ENCODE measurements at regions not wholly inside any gene's neighbourhood (a gene's known extent, or its start where the extent isn't known, plus 50 kb on each side); places are given as distances from the start of the nearest gene placed in this dataset.
"Not testable (repeated sequence)": the region's sequence is repeated elsewhere in the genome, so short reads cannot be mapped to it uniquely, and the experiment has no call there.

DNA sequence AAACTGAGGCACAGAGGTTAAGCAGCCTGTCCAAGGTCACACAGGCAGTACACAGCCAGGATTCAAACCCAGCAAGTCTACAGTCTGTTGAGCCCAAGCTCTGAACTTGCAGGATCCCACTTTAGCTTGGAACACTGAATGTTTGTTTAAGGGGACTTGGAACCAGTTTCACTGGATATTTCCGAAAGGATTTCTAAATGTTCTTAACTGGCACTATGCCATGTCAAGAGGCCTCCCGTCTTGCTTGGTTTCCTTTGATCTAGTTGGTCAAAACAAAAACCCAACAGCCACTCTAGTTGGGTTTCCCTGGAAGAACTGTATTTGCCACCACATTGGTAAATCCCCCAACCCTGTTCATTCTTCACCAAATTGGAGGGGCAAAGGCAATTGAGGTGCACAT lies 317.6 kb upstream of the KAZN start:
- Histone ChIP-seq H3K9me3 (ENCODE audit: control insufficient read depth in 2 of 3, insufficient read depth in 1 of 3, low read length in 3 of 3) (no peaks in the 10 kb centered on the region), H3K27me3 (ENCODE audit: control insufficient read depth, insufficient read depth, low read length) (no peaks in the 10 kb centered on the region), H3K4me1 (ENCODE audit: control insufficient read depth in 2 of 3, insufficient read depth in 2 of 3, low read depth in 1 of 3, low read length in 3 of 3) (peaks cover 0 to 3% (median 0%) of the 10 kb centered on the region in 3 donors), H3K36me3 (ENCODE audit: control insufficient read depth in 2 of 3, insufficient read depth in 3 of 3, low read length in 3 of 3) (no peaks in the 10 kb centered on the region), H3K9ac (ENCODE audit: low read length in 3 of 3) (no peak overlapping the region), H3K27ac (ENCODE audit: low read depth in 2 of 2, low read length in 2 of 2) (no peak overlapping the region), H3K4me3 (ENCODE audit: low read length in 3 of 3) (no peak overlapping the region)
- TF ChIP-seq, protein P1, sequence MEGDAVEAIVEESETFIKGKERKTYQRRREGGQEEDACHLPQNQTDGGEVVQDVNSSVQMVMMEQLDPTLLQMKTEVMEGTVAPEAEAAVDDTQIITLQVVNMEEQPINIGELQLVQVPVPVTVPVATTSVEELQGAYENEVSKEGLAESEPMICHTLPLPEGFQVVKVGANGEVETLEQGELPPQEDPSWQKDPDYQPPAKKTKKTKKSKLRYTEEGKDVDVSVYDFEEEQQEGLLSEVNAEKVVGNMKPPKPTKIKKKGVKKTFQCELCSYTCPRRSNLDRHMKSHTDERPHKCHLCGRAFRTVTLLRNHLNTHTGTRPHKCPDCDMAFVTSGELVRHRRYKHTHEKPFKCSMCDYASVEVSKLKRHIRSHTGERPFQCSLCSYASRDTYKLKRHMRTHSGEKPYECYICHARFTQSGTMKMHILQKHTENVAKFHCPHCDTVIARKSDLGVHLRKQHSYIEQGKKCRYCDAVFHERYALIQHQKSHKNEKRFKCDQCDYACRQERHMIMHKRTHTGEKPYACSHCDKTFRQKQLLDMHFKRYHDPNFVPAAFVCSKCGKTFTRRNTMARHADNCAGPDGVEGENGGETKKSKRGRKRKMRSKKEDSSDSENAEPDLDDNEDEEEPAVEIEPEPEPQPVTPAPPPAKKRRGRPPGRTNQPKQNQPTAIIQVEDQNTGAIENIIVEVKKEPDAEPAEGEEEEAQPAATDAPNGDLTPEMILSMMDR (IDR thresholded peaks at IDR 0.05; ENCODE audit: borderline replicate concordance, extremely low read depth, insufficient read depth): no peak
- intact Hi-C loops (cut with DNase I): no loop called here
- DNase-seq: peak in 2 of 5 donors; percentile 43 to 52
- no peak for FAIRE-seq

DNA sequence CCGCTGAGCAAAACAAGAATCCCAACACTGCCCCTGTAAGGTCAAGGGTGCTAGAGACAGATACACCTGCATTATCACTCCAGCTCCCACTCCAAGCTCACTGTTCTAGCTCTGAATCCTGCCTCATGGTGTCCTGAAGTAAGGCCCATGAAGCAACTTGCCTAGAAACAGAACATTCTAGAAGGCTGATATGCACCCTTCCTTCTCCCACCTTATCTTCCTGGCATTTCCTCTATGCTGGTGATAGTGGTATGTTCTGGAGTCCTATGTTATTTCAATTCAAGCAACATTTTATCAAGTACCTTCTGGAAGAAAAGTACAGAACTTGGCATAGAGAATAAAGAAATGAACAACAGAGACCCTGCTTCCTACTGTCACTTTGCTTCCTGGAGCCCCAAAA lies 317.1 kb upstream of the KAZN start:
- no peak for DNase-seq
- TF ChIP-seq, protein P1 (IDR thresholded peaks at IDR 0.05; ENCODE audit: borderline replicate concordance, extremely low read depth, insufficient read depth): no peak
- H3K27ac ChIP-seq (ENCODE audit: low read depth in 2 of 2, low read length in 2 of 2): no peak overlapping the region
- no peak overlapping the region for H3K4me3 ChIP-seq (ENCODE audit: low read length in 3 of 3)
- no peak overlapping the region for H3K9ac ChIP-seq (ENCODE audit: low read length in 3 of 3)
- intact Hi-C loops (cut with DNase I): no loop called here
- H3K36me3 ChIP-seq (ENCODE audit: control insufficient read depth in 2 of 3, insufficient read depth in 3 of 3, low read length in 3 of 3): no peaks in the 10 kb centered on the region
- peaks cover 0 to 3% (median 0%) of the 10 kb centered on the region in 3 donors for H3K4me1 ChIP-seq (ENCODE audit: control insufficient read depth in 2 of 3, insufficient read depth in 2 of 3, low read depth in 1 of 3, low read length in 3 of 3)
- no peaks in the 10 kb centered on the region for H3K27me3 ChIP-seq (ENCODE audit: control insufficient read depth, insufficient read depth, low read length)
- H3K9me3 ChIP-seq (ENCODE audit: control insufficient read depth in 2 of 3, insufficient read depth in 1 of 3, low read length in 3 of 3): no peaks in the 10 kb centered on the region
- FAIRE-seq: no peak

DNA sequence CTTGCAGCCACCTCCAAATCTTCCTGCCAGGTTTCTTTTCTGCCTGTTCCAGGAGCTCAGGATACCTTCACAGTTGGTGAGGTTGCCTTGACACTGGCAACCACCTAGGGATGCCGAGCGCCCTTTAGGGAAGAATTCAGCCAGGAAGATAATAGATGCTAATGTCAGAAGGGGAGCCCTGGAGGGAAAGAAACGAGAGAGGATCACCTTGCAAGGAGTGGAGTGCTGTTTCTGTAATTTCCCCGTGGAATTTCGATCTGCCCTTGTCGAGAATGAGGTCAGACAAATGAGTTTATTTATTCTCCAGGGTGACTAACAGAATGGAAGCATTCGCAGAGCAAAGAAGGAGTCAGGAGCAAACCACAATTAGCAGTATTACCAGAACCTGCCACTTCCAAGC lies 315.8 kb upstream of the KAZN start:
- Histone ChIP-seq H3K9me3 (ENCODE audit: control insufficient read depth in 2 of 3, insufficient read depth in 1 of 3, low read length in 3 of 3) (no peaks in the 10 kb centered on the region), H3K36me3 (ENCODE audit: control insufficient read depth in 2 of 3, insufficient read depth in 3 of 3, low read length in 3 of 3) (no peaks in the 10 kb centered on the region), H3K4me3 (ENCODE audit: low read length in 3 of 3) (no peak overlapping the region), H3K27ac (ENCODE audit: low read depth in 2 of 2, low read length in 2 of 2) (peak overlapping the region in 1 of 2 donors; percentile 48), H3K27me3 (ENCODE audit: control insufficient read depth, insufficient read depth, low read length) (no peaks in the 10 kb centered on the region), H3K9ac (ENCODE audit: low read length in 3 of 3) (no peak overlapping the region), H3K4me1 (ENCODE audit: control insufficient read depth in 2 of 3, insufficient read depth in 2 of 3, low read depth in 1 of 3, low read length in 3 of 3) (peaks cover 0 to 3% (median 0%) of the 10 kb centered on the region in 3 donors)
- intact Hi-C loops (cut with DNase I): no loop called here
- peak in 2 of 5 donors; percentile 18 to 35 for DNase-seq
- TF ChIP-seq, protein P1 (IDR thresholded peaks at IDR 0.05; ENCODE audit: borderline replicate concordance, extremely low read depth, insufficient read depth): no peak
- FAIRE-seq: no peak

DNA sequence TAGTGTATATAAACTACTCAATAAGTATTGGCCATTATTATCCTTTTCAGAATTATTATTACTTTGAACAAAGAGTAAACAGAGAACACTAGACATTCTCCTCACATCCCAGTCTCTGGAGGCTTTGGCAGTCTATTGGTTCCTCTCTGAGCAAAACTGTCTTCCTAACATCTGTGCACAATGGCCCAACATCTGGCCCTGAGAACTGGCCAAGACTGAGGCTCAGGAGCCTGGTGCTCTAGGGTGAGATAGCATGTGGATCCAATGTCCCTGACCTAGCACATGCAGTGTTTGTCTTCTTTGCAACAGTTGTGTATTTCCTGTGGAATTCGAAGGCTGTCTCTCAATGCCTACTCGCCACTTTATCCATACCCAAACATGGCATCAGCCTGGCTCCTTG lies 313.2 kb upstream of the KAZN start:
- FAIRE-seq (no peak), DNase-seq (no peak)
- no peaks in the 10 kb centered on the region for H3K9me3 ChIP-seq (ENCODE audit: control insufficient read depth in 2 of 3, insufficient read depth in 1 of 3, low read length in 3 of 3)
- H3K9ac ChIP-seq (ENCODE audit: low read length in 3 of 3): no peak overlapping the region
- H3K27ac ChIP-seq (ENCODE audit: low read depth in 2 of 2, low read length in 2 of 2): no peak overlapping the region
- TF ChIP-seq, protein P1 (IDR thresholded peaks at IDR 0.05; ENCODE audit: borderline replicate concordance, extremely low read depth, insufficient read depth): no peak
- peaks cover 0 to 3% (median 0%) of the 10 kb centered on the region in 3 donors for H3K4me1 ChIP-seq (ENCODE audit: control insufficient read depth in 2 of 3, insufficient read depth in 2 of 3, low read depth in 1 of 3, low read length in 3 of 3)
- intact Hi-C loops (cut with DNase I): no loop called here
- no peaks in the 10 kb centered on the region for H3K27me3 ChIP-seq (ENCODE audit: control insufficient read depth, insufficient read depth, low read length)
- H3K36me3 ChIP-seq (ENCODE audit: control insufficient read depth in 2 of 3, insufficient read depth in 3 of 3, low read length in 3 of 3): no peaks in the 10 kb centered on the region
- H3K4me3 ChIP-seq (ENCODE audit: low read length in 3 of 3): no peak overlapping the region

- H3K9ac ChIP-seq (ENCODE audit: low read length in 3 of 3); H3K9me3 ChIP-seq (ENCODE audit: control insufficient read depth in 2 of 3, insufficient read depth in 1 of 3, low read length in 3 of 3); H3K4me1 ChIP-seq (ENCODE audit: control insufficient read depth in 2 of 3, insufficient read depth in 2 of 3, low read depth in 1 of 3, low read length in 3 of 3); H3K27ac ChIP-seq (ENCODE audit: low read depth in 2 of 2, low read length in 2 of 2); intact Hi-C loops (cut with DNase I); FAIRE-seq; H3K4me3 ChIP-seq (ENCODE audit: low read length in 3 of 3); H3K27me3 ChIP-seq (ENCODE audit: control insufficient read depth, insufficient read depth, low read length); H3K36me3 ChIP-seq (ENCODE audit: control insufficient read depth in 2 of 3, insufficient read depth in 3 of 3, low read length in 3 of 3): not testable (repeated sequence)
- peak; percentile 17 to 73 (median 41) for DNase-seq
These were observed 307.3 kb upstream of the KAZN start for GRCh38 chr1:14291182-14291581.
